D721Med (cell line): ENCODE measurements at regions not wholly inside any gene's neighbourhood (a gene's known extent, or its start where the extent isn't known, plus 50 kb on each side); places are given as distances from the start of the nearest gene placed in this dataset.
A peak's percentile ranks its signal among the peaks of the same experiment; 100 is the strongest.

Experiments used
- DNase-seq: peaks from one replicate; pipeline ENCODE4 v3.0.0; 2011; ENCODE audit warnings: low spot score; ENCODE audit not compliant: insufficient read length
- FAIRE-seq: peaks from 2 replicates; lab custom pipeline; 2011; peaks lifted over from hg19 to GRCh38; lab: Jason Lieb, UNC
- TF ChIP-seq, protein P1 (sequence below): IDR thresholded peaks from 2 replicates; pipeline ENCODE4 v1.5.1; 2012; ENCODE audit warnings: mild to moderate bottlenecking, control low read depth; ENCODE audit not compliant: insufficient read depth; ENCODE audit errors: missing control alignments

DNA sequence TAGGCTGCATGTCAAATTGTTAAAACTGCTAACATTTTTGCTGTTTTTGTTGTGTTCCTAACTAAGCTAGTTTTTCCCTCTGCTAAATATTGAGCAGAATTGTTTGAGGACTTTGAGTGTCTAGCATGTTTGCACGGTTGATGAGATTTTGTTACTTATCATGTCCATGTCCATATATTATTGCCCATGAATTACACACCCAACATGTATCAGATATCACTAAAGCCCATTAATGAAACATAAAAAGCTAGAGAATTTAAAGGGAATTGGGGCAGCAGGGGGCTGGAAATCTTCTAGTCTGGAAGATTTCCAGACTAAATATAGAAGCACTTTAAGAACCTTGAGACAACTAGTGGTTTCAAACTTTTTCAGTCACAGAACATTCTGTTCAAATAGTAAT, 197.7 kb downstream of the SNX10 start:
- no peak for FAIRE-seq
- TF ChIP-seq, protein P1, sequence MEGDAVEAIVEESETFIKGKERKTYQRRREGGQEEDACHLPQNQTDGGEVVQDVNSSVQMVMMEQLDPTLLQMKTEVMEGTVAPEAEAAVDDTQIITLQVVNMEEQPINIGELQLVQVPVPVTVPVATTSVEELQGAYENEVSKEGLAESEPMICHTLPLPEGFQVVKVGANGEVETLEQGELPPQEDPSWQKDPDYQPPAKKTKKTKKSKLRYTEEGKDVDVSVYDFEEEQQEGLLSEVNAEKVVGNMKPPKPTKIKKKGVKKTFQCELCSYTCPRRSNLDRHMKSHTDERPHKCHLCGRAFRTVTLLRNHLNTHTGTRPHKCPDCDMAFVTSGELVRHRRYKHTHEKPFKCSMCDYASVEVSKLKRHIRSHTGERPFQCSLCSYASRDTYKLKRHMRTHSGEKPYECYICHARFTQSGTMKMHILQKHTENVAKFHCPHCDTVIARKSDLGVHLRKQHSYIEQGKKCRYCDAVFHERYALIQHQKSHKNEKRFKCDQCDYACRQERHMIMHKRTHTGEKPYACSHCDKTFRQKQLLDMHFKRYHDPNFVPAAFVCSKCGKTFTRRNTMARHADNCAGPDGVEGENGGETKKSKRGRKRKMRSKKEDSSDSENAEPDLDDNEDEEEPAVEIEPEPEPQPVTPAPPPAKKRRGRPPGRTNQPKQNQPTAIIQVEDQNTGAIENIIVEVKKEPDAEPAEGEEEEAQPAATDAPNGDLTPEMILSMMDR: no peak
- no peak for DNase-seq

DNA sequence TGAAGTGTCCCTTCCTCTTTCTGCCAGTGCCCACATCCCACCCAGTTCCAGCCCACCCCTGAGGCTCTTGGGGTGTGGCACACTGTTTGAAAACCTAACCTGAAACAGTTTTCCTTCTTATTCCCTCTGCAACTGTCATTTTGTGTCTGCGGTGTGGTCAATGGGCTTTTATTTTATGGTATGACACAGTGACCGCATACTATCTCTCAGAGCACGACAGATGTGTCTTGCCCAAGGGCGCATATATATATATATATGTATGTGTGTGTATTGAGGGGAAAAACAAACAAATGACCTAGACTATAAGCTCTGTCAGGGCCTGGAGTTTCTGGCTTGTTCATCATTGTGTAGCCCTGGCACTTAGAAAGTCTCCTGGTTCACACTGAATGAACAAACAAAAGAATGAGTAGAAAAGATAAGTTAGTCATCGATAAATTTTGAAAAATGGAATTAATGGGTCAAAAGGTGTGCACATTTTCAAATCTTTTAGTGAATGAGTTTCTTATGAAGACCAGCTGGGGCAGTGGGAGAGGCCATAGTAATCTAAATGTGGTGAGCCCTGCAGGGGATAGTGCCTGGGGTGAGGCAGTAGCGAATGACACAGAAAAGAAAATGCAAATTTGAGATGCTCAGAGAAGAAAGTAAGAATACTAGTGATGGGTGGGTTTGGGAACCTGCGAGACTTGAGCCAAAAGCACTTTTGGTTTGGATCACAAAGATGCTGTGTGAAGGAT, 198.4 kb downstream of the SNX10 start:
- FAIRE-seq (no peak), DNase-seq (no peak)
- TF ChIP-seq, protein P1: no peak

DNA sequence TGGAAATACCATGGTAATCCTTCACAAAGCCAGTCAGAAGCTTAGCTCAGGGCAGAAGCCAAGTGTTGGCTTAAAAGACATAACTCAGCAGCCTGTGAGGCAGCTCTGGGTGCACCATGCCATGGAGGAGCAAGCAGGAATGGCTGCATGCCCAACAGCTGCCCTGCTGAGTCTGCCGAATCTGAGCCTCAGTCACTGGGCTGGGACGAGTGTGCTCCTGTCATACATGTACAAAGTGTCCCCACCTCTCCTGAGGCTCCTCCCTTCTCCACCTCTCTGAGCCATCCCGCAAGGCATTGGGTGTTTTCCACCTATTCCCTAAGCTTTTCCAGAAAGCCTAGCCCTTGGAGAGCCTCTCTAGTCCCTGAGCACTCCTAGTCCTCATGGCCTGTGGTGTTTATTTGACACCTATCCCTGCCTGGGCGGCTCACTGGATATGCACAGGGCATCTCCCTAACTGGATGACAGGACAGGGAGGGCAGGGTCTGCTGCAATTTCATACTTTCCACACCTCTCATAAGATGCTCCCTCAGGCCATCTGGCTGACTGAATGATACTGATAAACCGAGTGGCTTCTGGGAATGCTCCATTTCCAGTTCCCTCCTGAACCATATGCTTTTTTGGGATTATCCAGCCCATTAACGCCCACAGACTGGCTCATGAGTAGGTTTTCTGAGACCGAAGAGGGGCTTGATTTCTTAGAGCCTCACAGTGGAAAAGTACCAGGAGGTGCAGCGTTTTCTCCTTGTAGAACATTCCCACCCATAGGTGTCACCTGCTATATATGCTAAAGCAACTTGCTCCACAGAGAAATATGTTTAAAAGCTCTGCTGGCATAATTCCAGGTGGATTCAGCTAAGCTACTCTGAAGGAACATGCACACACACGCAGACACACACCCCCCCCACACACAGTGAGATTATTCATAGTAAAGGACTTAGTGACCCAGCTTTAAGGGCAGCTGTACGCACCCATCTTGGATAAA, 199.3 kb downstream of the SNX10 start:
- no peak for FAIRE-seq
- TF ChIP-seq, protein P1: peak; percentile 36
- DNase-seq: no peak

DNA sequence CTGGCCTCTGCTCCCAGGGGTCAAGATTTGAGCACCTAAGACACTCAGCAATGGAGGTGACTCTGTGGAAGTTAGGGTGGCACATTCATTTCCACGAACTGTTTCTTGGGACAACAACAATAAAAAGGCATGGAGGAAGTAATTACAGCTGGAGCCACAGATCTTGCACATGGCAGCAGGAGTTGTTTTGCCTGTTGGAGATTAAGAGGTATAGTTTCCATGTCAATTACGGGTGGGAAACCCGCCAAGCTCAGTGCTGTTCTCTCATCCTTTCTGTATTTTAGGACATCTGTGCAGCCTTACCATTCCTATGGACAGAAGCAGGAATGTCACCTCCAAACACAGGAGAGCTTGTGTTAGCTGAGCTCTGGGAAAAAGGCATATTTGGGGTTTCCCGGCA, 201.2 kb downstream of the SNX10 start:
- no peak for FAIRE-seq
- DNase-seq: no peak
- TF ChIP-seq, protein P1: no peak

DNA sequence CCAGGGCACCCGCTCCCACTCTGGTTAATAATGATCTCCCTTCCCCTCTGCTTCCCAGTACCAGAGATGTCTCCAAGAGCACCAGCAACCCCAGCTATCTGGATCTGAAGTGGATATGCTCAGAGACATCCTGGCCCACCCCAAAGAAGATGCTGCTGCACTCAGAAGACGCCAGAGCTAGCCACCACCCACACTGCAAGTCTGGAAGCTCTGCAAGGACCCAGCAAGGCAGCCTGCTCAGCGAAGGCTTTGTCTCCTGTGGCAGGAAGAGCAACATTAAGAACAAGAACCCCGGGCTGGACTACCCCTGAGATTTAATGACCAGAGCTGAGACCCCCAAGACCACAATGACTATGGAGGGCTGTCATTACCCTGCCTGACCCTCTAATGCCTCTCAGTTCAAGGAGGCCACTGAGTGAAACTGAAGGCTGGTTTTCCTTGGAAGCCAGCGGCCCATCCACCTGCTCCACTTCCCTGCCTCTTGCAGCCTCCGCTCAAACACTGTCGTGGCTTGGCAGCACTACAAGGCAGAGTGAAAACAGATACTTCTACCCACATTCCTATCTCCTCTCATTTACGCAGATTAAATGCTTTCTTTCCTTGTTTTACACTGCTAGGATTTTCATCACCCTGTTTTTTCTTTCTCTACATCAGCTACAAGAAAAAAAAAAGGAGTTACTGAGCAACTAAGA, 202.2 kb downstream of the SNX10 start:
- TF ChIP-seq, protein P1: no peak
- FAIRE-seq (no peak), DNase-seq (no peak)

DNA sequence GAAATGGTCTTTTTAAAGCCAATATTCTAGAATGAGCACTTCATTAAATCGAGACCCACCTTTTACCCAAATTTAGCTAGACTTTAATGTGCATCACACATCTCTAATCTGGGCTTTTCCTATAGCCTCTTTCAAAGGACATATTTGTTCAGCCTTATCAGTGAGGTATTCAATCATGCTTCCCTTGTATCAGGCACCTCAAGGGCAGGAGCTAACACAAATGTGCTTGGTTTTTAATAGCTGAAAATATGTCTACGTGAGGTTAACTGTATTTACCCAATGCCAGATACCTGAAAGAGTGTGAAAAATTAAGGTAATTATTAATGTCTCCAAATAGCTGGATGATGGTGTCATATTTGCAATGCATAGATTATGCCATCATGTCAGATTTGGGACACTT, 203.9 kb downstream of the SNX10 start:
- TF ChIP-seq, protein P1: no peak
- no peak for FAIRE-seq
- no peak for DNase-seq
